ENCODE measurements at regions not wholly inside any gene's neighbourhood (a gene's known extent, or its start where the extent isn't known, plus 50 kb on each side); places are given as distances from the start of the nearest gene placed in this dataset.

GRCh38 chr1:222140206-222140605 lies 398.3 kb upstream of the DUSP10 start:
- H3K4me3 ChIP-seq, result no peak overlapping the region
- H3K27ac ChIP-seq, result no peak overlapping the region
- no peaks in the 10 kb centered on the region for H3K9me3 ChIP-seq
- H3K4me1 ChIP-seq, result no peaks in the 10 kb centered on the region
- no peak for TF ChIP-seq CTCF (IDR thresholded peaks at IDR 0.05)
- TF ChIP-seq POLR2AphosphoS5 (IDR thresholded peaks at IDR 0.05), result no peak
- TF ChIP-seq POLR2A (IDR thresholded peaks at IDR 0.05), result no peak
- no peak for TF ChIP-seq EP300 (IDR thresholded peaks at IDR 0.05)
- DNase-seq, result no peak
- no peaks in the 10 kb centered on the region for H3K27me3 ChIP-seq
- intact Hi-C loops (cut with DNase I; ENCODE audit: low total_unique reads), result no loop called here
- no peaks in the 10 kb centered on the region for H3K36me3 ChIP-seq
- 22 to 54% (median 48%) methylated on average over 1 of the region's 1 CpG for WGBS, 5 donors

DNA sequence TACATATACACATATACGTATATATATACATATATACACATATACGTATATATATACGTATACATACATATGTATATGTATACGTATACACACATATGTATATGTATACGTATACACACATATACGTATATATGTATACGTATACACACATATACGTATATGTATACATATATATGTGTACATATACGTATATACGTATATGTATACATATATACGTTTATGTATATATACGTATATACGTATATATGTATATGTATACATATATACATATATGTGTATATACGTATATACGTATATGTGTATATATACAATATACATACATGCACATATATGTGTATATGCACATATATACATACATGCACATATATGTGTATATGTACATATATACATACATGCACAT lies 396.2 kb upstream of the DUSP10 start:
- Histone ChIP-seq H3K4me3 (no peak overlapping the region), H3K36me3 (no peaks in the 10 kb centered on the region), H3K27me3 (no peaks in the 10 kb centered on the region), H3K27ac (no peak overlapping the region), H3K4me1 (no peaks in the 10 kb centered on the region), H3K9me3 (peaks cover 0 to 9% (median 3%) of the 10 kb centered on the region in 4 donors)
- 90 to 98% (median 92%) methylated on average over 15 of the region's 15 CpGs for WGBS, 5 donors
- intact Hi-C loops (cut with DNase I; ENCODE audit: low total_unique reads), result no loop called here
- TF ChIP-seq EP300 (IDR thresholded peaks at IDR 0.05), result no peak
- TF ChIP-seq CTCF (IDR thresholded peaks at IDR 0.05), result no peak
- no peak for TF ChIP-seq POLR2AphosphoS5 (IDR thresholded peaks at IDR 0.05)
- no peak for TF ChIP-seq POLR2A (IDR thresholded peaks at IDR 0.05)
- DNase-seq, result no peak

DNA sequence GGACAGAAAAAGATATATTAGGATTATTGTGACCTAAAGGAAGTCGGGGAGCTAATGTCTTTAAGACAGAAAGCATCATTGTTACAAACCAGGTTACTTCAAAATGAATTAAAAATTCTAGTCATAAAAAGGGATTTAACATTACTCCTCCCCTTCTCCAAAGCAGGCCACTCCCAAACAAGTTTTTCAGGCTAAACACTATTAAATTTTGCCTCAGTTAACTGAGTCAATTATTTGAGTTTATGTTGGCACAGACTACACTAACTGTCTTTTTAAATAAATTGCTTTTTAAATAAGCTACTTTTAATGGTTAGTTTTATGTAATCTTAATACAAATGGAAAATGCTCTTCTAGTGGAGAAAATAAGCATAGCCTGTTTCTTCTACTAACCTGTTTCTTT lies 395.0 kb upstream of the DUSP10 start:
- intact Hi-C loops (cut with DNase I; ENCODE audit: low total_unique reads), result no loop called here
- DNase-seq, result no peak
- H3K27ac ChIP-seq, result no peak overlapping the region
- TF ChIP-seq POLR2A (IDR thresholded peaks at IDR 0.05), result no peak
- no peak for TF ChIP-seq CTCF (IDR thresholded peaks at IDR 0.05)
- no peak for TF ChIP-seq EP300 (IDR thresholded peaks at IDR 0.05)
- no peak for TF ChIP-seq POLR2AphosphoS5 (IDR thresholded peaks at IDR 0.05)
- 74 to 85% (median 79%) methylated on average over 1 of the region's 1 CpG for WGBS, 5 donors
- H3K36me3 ChIP-seq, result no peaks in the 10 kb centered on the region
- H3K4me3 ChIP-seq, result no peak overlapping the region
- H3K27me3 ChIP-seq, result no peaks in the 10 kb centered on the region
- no peaks in the 10 kb centered on the region for H3K4me1 ChIP-seq
- peaks cover 0 to 9% (median 3%) of the 10 kb centered on the region in 4 donors for H3K9me3 ChIP-seq

DNA sequence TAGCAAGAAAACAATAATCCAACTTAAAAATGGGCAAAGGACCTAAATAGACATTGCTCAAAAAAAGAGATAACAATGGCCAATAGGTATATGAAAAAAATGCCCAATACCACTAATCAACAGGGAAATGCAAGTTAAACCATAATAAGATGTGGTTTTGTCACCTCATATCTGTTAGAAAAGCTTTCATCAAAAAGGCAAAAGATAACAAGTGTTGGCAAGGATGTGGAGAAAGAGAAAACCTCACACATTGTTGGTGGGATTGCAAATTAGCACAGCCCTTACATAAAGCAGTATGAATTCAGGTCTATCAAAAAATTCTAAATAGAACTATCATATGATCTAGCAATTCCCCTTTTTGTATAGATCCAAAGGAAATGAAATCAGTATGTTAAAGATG lies 387.2 kb upstream of the DUSP10 start:
- no peak for TF ChIP-seq CTCF (IDR thresholded peaks at IDR 0.05)
- no peak for TF ChIP-seq EP300 (IDR thresholded peaks at IDR 0.05)
- no peak for TF ChIP-seq POLR2AphosphoS5 (IDR thresholded peaks at IDR 0.05)
- TF ChIP-seq POLR2A (IDR thresholded peaks at IDR 0.05), result no peak
- intact Hi-C loops (cut with DNase I; ENCODE audit: low total_unique reads), result no loop called here

More for the DNA sequence above, 387.2 kb upstream of the DUSP10 start:
- Histone ChIP-seq H3K4me3 (no peak overlapping the region), H3K27ac (no peak overlapping the region), H3K9me3 (peaks cover 0 to 3% (median 1%) of the 10 kb centered on the region in 4 donors), H3K36me3 (no peaks in the 10 kb centered on the region), H3K4me1 (no peaks in the 10 kb centered on the region), H3K27me3 (no peaks in the 10 kb centered on the region)
- no peak for DNase-seq

Data from stomach (tissue), 8 donors.